HG03378 (cell line): ENCODE measurements at regions not wholly inside any gene's neighbourhood (a gene's known extent, or its start where the extent isn't known, plus 50 kb on each side); places are given as distances from the start of the nearest gene placed in this dataset.

Source experiments
- ATAC-seq: cut with Tn5 transposase; IDR thresholded peaks from one replicate; pipeline ENCODE4 v1.9.1; 2021; ENCODE audit warnings: mild to moderate bottlenecking, moderate library complexity; ENCODE audit not compliant: unreplicated experiment

DNA sequence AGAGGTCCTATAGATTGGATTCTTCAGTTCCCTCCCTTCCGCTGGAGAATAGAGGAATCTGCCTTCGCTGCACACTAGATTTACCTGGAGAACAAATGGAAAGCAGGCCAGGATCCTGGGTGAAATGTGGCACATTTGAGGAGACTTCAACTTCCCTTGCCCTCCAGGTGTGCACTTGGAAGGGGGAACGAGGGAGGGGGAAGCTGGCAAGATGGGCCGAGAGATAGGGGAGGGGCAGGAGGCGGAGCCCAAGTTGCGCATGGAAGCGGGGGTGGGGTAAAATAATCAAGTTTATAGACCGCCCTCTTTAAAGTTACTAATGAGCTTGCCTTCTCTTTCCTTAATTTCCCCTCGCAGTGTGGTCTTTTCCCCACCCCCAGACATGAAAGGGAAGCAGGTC, 155.7 kb upstream of the CAMK1G start:
- no peak for ATAC-seq

DNA sequence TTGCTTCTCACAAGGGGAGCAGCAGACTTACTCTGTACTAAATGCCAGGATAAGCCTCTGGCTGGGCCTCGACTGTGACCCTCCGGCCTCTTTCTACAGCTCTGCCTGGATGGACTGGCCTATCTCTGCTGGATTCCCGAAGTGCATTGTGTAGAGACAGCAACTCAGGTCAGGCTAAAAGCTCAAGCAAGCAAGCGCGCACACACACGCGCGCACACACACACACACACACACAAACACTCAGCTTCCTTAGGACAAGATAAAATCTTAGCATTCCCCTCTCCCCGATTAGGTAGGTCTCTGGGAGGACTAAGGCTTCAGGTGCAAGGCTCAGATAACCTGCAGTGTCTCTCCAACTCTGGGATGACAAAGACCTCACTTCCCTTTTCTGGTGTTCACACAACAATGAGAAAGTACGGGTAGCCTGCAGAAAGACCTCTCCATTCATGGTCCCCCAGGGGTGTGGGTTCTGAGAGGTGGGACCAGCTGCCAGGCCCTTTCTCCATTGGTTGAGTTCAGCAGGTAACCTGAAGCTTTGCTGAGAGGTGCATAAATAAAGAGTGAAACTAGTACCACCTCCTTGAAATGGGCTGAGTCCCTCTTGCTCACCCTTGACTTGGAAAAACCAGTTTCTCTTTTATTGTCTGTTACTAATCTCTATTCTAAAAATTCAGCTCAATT, 155.1 kb upstream of the CAMK1G start:
- ATAC-seq = no peak

DNA sequence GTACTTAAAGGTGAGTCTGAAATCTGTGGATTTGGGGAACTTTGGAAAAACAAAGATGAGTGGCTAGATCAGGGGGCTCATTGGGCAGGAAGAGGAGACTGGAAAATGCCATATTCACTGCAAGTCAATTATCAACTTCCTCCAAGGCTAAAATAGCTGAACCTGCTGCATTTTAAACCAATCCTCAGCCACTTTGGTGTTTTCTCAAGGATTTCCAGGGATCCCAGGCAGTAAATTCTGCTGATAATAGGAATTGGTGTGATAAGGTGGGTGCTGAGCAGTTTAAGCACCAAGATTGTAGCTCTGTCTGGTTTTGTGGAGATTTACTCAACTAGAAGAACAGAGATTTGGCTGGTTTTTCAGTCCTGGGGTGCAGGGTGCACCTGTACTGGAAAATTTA, 153.9 kb upstream of the CAMK1G start:
- no peak for ATAC-seq

DNA sequence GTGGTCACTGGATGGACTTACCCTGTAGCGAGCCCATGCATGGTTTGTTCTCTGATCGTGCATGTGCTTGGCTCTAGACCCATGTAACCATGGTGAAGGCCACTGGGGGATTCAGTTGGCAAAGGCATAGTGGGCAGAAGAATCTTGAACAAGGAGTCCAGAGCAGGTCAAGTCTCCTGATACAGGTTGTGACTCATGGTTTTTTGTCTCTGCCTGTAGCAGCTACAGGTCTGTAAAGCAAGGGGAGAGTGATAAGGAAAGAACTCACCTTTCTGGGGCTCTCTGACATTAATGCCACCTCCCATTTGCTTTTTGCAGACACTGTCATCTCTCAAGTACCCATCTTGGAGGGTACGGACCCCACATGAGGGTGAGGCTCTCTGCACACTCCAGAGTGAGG, 153.4 kb upstream of the CAMK1G start:
- ATAC-seq = no peak

DNA sequence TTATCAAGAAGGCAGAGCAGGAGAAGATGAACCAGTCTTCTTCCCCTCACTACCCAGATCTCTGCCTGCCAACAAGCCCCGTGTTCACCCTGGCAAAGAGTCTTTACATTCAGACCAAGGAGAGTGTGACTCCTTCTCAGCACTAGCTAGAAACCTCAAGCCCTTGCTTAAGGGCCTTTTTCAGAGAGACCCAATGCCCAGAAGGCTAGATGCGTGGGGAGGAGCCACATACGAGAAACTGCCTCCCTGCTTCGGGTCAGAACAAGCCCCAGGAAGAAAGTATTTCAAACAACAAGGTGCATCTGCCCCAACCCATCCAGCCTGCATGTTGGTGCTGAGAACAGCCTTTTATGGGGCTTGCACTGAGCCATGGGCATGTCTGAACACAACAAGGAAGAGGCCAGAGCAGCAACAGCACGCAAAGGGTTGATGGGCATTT, 152.7 kb upstream of the CAMK1G start:
- no peak for ATAC-seq

DNA sequence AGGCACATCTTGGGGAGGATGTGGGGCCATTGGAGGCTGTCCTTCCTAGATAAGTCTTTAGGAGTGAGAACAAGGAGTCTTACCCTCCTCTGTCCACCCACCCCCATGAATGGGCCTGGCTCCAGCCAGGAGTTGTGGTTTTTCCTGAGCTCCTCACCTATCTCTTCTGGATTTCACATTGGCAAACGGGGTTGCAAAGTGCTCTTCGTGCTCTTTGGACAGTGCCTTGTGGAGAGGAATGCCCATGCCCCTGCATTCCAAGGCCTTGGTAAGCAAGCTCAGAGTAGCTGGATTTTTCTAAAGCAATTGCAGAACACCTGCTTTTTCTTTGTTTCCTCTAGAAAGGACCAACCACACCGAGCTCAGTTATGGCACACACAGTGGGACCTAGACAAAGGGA, 152.1 kb upstream of the CAMK1G start:
- ATAC-seq = no peak

DNA sequence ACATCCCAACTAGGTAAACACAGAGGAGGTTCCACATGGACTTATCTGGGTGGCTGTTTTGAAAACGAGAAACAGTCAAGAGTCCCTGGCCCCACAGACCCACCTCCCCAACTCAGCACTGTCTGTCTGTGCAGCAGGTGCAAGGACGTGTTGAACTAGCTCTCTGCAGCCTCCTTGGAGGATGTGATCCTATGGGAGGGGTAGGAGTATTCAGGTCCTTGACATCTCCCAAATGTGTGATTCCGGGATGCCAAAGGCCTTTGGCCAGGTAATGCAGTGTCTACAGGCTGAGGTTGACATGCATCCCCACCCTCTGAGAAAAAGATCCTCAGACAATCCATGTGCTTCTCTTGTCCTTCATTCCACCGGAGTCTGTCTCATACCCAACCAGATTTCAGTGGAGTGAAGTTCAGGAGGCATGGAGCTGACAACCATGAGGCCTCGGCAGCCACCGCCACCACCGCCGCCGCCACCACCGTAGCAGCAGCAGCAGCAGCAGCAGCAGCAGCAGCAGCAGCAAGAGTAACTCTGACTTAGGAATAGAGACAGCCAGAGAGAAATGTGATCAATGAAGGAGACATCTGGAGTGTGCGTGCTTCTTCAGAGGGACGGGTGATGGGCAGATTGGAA, 151.6 kb upstream of the CAMK1G start:
- no peak for ATAC-seq

DNA sequence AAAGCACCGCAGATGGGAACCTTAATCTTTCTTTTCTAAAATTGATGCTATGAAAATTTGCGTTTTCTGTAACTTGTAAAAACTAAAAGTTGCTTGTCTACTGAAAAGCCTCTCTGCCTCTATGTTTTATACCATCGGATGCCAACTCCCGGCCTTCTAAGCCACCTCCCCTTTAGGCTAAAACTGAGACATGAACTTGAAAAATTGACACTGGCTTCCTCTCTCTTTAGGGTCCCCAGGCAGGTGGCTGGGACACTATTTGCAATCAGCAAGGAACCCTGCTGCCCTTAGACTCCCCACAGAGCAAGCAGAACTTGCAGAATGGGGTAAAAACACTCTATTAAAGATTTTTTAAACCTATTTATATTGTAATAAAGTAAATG, 151.1 kb upstream of the CAMK1G start:
- ATAC-seq = no peak

DNA sequence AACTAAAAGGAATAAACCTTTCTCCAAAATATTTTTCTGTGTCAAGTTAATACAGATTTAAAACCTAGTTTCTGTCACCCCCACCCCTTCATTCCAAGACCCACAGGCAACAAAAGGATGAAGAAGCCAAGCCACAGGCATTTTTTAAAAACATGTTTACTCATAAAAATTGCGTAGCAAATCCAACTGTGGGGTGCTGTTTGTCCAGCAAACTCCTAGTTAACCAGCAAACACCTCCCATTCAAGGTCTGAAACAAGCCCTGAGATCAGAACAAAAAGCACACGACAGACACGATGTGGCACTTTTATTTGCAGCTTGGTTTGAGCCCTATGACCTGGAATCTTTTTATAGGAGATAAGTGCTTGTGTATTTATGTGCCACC, 149.9 kb upstream of the CAMK1G start:
- no peak for ATAC-seq

DNA sequence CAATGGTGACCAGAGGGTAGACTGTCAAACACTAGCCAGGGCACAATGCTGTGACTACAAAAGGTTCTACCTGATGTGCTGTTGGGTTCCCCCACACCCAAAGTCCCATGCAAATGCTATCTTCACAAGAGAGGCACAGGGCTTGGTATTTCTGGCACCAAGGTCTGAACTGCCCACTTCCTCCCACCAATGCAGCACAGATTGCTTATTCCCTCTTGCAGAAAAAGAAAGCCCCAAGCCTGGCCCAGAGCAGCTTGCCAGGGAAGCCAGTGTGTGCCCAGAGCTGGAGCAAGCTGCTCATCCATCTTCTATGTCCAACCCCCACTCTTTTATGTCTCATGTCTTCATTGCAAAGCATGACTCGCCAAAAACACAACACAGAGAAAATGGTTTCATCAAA, 149.4 kb upstream of the CAMK1G start:
- no peak for ATAC-seq

DNA sequence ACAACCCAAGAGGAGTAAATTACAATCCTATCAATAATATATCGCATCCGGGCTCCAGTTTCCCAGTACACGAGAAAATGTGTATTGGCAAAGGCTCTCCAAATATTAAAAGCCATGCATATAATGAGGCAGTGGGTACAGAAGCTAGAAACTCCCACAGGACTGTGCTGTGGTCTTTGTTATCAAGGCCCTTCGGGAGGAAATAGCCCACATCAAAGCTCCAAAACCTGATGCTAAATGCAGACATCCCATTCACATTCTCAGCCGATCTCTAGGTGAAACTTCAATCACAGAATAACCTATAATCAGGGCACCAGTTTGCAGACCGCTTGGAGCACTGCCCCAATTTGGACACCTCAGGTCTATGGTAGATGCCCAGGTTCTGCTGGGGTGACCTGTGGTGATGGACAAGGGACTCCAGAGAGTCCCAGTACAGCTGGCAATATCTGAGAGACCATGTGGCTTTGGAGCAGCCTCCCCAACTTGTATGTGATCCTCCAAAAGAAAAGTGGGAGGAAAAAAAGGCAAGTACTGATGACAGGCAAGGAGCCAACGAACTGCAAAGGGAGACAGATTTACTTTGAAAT, 148.8 kb upstream of the CAMK1G start:
- ATAC-seq = no peak

DNA sequence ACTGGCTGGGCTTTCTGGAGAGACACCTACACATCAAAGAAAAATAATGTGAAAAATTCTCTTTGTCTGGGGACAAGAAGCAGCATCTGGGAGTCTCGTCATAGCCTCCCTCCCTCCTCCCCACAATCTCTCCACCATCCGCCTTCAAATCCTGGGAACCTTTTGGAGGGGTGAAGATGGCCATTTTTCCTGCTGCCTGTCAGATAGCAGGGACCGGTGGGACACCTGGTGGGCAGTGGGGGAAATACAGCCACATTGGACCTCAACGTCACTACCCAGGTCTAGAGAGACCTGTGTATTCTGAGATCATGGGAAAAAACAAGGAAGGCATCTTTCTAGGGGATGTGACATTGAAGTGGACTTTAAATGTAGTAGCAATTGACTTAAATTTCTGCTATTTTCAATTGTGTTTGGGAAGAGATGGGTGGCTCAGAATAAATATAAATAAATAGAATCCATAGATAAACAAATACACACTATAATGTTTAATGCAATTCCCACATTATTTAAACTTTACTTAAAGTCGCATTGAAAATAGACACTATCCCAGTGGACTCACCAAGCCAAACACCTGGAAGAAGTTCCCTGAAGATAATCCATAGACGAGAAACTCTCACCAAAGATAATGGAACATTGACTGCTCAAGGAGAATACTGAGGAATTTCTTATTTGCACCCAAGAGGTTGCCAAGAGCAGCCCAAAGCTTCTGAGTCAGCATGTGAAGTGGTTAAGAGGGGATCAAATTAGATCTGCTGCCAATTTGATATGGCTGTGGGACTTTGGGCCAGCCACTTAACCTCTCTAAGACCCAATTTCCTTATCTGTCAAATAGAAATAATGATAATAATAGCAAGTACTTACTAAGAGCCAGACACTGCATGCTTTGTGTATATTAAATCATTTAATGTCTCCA, 147.6 kb upstream of the CAMK1G start:
- no peak for ATAC-seq

DNA sequence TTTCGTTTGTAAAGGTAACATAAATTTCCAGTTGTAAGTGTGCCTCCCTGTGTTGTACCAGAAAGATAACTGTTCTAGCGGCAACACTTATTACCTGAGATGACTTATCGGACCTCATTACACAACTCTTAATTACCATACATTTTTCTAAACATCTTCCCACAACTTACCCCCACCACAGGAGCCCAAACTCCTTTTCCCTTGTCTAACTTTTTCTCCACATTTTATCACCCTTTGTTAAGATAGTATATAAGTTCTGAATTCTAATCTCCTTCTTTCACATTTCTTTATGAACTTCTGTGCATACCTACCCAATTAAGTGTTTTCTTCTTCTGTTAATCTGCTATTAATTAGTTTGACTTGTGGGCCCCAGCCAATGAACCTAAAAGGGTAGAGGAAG, 143.7 kb upstream of the CAMK1G start:
- no peak for ATAC-seq

DNA sequence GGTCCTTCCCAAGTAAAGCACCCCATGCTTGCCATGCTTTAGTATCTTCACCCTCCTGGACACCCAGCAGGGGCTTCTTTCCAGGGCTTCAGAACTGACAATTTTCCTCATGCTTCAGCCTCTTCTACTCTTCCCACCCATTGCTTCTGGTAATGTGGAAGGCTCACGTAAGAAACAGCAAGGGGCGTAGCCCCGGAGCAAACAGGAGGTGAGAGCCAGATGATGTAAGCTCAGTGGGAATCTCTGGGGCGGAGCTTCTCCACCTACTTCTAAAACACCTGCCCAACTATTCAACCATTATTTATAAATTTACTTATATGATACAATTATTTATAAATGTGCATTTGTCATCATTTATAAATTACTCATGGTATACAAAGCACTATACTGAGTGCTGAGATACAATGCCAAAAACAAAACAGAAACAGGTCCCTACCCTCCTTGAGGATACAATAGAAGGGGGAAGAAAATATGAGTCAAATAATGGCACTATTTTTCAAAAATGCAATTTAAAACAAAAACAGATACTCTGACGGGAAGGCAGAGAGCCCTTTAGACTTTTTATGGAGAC, 140.1 kb upstream of the CAMK1G start:
- ATAC-seq = no peak

DNA sequence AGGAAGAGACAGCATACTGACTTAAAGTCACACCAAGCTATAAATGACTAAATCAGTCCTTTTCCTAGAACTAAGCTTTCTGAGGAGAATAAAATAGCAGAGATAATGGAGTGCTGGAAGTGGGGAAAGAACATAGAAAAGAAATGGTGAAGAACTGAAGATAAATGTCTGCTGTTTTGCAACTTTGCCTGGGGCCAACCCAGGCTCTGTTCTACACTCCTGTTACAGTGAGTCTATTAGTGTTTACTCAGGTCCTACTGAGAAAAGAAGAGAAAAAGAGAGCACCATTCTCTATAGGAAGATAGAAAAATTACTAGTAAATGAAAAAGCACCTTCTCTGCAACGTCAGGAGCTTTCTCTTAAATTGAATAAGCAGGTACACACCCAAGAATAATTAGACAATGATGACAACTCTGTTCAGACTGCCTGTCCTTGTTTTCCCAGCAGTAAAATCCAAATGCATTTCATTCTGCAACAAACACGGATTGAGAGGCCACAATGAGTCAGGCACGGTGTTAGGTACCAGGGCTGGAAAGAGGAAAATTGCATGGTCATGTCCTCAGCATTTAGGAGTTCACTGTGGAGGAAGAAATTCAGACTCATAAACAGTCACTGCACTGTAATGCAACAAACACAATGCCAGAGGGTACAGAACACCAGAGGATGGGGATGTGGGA, 139.4 kb upstream of the CAMK1G start:
- no peak for ATAC-seq

DNA sequence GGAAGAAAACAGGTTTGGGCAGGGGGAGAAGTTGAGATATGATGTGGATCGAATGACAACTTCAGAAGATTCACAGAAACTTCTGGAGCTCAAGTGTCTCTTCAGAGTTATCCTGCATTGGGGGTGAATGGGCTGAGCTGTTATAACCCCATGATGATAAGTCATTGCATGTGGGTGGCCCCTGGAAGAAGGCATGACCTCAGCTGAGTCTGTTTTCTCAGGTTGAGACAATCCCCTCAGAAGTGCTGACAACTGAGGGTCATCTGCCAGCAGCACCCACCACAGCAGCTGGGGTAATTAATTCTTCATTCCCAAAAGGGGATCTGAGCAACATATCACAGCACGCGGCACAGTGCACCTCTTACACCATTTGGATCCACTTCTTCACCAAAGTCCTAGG, 138.6 kb upstream of the CAMK1G start:
- no peak for ATAC-seq

DNA sequence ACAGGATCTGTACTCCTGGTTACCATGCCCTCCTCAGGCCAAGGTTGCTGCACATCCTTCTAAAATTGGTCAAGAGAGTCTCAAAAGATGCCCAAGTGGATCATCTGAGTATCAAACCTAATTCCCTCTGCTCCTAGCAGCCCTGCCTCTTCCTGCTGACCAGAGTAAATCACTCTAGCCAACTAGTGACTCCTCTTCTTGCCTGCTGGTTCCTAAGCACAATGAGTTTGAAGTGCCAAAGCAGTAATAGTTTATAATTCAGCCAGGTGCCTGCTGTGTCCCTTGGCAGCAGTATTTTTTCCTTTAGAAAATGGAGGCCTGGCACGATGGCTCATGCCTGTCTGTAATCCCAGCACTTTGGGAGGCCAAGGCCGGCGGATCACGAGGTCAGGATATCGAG, 137.9 kb upstream of the CAMK1G start:
- no peak for ATAC-seq

DNA sequence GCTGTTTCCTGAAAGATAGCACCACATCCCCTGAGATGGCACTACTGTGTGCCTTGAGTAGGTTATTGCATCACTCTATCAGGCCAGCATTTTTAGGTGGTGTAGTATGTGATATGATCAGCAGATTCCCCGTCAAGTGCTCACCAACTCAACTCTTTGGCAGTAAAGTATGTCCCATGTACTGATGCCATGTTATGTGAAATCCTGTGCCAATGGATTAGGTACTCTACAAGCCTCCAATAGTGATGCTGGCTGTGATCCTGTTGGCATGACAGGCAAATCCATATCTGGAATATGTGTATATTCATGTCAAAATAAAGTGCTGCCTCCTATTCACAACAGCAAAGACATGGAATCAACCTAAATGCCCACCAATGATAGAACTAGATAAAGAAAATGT, 137.2 kb upstream of the CAMK1G start:
- no peak for ATAC-seq

DNA sequence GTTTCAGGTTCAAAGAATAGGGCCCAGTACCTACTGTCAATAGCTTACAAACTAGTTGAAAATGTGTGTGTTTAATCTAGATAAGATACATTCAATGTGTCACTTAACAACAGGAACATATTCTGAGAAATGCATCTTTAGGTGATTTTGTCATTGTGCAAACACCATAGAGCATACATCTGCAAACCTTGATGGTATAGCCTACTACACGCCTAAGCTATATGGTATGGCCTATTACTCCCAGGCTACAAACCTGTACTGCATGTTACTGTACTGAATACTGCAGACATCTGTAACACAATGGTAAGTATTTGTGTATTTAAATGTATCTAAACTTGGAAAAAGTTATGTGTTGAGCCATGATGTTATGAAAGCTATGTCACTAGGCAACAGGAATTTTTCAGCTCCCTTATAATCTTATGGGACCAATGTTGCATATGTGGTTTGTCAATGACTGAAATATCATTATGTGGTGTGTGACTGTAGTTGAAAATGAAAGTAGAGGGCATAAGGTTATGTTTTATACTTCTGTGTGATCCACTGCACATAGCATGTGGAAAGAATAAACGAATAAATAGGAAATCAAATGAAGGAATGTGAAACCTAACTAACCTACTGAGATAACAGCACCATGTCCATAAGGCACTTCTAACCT, 129.0 kb upstream of the CAMK1G start:
- ATAC-seq = no peak

DNA sequence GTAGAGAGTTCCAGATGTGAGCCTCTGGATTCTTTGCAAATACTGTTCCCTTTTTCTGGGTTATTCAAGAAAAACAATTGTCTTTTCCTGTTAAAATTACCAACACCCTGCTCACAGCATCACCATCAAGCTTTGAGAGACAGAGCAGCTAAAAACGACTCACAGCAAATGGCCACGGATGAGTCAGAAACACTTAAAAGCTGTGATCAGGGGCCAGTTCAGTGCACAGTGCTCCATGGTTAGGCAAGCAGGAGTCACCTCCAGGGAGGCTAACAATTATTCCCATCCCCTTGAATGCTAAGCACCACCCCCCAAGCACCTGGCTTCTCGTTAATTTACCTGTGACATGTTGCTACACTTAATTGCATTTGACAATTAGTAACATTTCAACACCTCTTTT, 128.4 kb upstream of the CAMK1G start:
- no peak for ATAC-seq
